NCI-H187 (cell line): ENCODE measurements at regions not wholly inside any gene's neighbourhood (a gene's known extent, or its start where the extent isn't known, plus 50 kb on each side); places are given as distances from the start of the nearest gene placed in this dataset.

Source experiments
- DNase-seq, 2 experiments: peaks; one replicate each; lab custom pipeline; 2025; lab: John Stamatoyannopoulos, UW

DNA sequence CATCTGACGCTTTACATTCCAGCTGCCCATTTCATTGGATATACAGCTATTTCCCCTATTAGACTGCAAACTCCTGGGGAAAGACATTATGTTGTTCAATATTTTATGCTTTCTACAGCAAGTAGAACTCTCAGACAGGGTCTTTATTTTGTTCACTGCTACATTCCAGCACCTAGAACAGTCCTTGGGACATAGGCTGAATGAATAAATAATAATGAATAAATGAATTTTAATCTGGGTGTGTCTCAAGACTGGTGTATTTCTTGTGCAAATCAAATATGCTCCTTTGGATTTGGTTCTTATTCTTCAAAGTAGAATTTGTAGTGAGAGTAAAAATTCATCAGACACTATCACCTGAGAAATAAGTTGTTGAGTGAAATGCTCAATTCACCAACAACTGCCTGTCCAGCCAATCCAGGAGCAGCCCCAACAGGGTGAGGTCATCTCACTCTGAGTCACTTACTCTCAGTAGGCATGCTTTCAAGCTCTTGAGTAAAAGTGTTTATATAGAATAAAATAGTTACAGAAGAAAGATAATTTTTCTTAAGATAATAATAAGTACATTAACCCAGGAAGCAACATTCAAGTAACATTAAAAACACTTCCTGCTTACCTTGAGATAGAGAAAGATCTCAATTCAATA is 287.5 kb upstream of the NPVF start:
- DNase-seq: no peak

DNA sequence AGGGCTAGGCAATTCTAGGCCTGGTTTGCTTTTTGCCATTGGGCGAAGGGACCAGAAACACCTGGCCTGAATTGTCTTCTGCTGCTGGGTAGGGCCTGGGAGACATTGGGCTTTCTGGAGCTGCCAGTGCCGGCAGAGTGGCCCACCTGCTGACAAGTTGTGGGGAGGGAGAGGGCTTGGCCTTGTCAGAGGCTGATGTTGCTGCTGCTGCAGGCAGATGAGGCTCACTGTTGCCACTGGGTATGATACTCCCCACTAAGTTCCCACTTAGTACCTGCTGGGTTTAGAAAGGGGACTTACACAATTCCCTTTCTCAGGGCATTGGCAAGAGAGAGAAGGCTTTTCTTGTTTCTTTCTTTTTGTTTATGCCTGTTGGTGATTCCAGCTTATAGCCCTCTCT is 289.6 kb upstream of the NPVF start:
- DNase-seq: no peak

- DNase-seq: no peak
Observed at GRCh38 chr7:25520017-25520416, 291.7 kb upstream of the NPVF start.

- no peak for DNase-seq
Observed at GRCh38 chr7:25520516-25520915, 292.2 kb upstream of the NPVF start.

DNA sequence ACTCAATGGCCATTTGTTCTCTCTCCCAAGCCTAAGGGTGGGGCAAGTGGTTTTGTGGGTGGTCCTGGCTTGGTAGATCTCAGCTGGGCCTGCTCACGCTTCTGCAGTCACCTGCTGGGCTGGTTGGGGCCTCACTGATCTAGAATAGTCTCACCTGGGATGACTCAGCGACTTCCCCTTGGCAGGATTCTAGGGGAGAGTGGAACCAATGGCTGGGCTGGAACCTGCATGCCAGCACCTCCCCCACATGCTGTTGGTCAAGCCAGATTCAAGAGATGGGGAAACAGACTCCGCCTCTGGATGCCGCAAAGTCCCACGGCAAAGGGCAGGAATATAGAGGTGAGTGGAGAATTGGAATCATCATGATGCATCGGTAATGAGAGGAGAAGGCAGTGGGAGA is 292.9 kb upstream of the NPVF start:
- no peak for DNase-seq

DNA sequence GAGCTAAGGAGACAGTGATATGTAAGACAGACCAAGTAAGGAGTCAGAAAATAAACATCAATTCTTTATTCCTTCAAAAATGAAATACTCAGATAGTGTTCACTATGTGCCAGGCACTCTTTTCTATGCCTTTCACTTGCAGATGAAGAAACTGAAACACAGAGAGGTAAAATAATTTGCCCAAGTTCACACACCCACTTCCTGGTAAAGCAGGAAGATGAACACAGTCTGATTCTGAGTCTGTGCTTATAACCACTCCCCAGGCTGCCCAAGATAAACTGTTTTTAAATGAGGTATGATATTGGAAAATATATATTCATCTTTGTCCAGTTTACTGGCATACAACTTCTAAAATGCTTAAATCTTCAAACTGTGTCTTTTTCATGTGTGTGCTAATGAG is 294.4 kb upstream of the NPVF start:
- DNase-seq: no peak

GRCh38 chr7:25527665-25528170 is 299.4 kb upstream of the NPVF start:
- DNase-seq: peak; percentile 51 to 74

- no peak for DNase-seq
Observed at GRCh38 chr7:25529320-25529719, 301.0 kb upstream of the NPVF start.

DNA sequence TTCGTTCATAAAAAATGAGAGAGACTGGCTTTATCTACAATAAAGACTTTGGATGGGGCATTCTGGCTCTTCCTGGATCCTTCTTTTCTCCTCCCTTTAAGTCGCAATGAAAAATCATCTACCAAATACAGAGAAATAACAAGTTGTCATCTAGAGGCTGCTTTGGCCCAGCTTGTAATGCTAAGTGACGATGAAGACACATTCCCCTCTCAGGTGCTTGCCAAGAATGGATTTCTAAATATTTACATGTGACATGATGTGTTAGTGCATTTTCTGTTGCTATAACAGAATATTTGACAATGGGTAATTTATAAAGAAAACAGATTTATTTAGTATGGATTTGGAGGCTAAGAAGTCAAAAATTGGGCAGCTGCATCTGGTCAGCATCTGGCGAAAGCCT is 308.6 kb upstream of the NPVF start:
- no peak for DNase-seq

- DNase-seq: no peak
Observed at GRCh38 chr7:25537662-25538375, 309.5 kb upstream of the NPVF start.

DNA sequence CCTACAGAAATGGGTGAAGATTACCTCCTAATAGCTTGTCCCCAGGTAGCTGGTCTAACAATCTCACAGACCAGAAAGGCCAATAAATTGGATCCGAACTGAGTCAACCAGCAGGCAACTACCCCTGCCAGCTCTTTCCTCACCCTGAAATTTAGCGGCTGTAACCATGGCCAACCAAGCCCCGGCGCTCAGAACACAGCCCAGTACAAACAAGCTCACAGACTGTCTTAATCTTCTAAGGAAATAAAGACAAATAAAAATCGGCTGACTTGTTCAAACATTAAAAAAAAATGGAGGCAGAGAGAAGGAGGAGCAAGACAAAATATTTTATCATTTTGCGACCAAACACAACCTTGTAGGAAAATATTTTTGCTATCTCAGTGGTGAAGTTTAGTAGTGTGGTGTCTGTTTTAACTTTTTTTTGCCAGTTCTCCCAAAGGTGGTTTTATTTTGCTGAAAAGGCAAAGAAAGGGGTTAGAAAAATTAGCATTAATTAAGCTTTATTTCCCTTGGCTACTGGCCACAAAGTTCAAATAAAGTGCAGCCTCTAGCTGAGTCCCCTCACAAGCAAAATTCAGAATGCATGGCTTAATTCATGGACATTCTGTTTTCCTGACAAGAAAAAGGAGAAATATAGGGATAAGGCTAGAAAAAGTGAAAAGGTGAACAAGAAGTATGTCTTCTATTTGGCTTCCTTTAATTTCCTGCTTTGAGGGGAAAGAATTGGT is 313.0 kb upstream of the NPVF start:
- no peak for DNase-seq

DNA sequence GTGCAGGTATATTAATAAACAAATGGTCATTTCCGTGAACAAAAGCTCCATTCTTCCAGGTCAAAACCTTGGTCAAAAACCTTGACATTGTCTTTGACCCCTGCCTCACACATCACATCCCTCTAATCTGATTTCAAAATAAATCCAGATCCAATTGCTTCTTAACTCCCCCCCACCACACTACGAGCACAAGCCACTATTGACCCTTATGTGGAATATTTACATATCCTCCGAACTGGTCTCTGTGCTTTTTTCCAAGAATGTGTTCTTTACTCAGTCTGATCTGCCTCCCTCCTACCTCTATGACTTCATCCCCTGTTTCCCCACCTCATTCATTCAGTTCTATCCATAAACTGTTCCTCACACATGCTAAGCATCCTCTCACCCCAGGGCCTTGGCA is 313.6 kb upstream of the NPVF start:
- DNase-seq: no peak

- DNase-seq: no peak
Observed at GRCh38 chr7:25543210-25543609, 314.9 kb upstream of the NPVF start.

GRCh38 chr7:25543798-25544197 is 315.5 kb upstream of the NPVF start:
- no peak for DNase-seq

DNA sequence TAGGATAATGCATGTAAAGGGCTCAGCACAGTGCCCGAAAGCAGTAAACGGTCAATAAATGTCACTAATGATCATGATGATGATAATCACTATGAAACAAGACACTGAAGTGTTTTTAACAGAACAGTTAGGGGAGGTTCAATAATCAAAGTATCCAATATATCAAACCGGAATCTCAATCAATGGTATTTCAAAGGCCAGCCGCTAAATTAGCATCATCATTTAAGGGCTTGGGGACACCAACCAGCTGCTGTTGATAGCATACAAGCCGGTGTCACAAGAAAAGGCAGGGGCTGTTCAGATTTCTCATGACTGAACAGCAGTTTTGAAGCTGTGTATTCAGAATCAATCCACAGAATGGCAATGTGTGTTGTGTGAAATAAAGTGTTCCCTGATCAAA is 316.0 kb upstream of the NPVF start:
- no peak for DNase-seq

DNA sequence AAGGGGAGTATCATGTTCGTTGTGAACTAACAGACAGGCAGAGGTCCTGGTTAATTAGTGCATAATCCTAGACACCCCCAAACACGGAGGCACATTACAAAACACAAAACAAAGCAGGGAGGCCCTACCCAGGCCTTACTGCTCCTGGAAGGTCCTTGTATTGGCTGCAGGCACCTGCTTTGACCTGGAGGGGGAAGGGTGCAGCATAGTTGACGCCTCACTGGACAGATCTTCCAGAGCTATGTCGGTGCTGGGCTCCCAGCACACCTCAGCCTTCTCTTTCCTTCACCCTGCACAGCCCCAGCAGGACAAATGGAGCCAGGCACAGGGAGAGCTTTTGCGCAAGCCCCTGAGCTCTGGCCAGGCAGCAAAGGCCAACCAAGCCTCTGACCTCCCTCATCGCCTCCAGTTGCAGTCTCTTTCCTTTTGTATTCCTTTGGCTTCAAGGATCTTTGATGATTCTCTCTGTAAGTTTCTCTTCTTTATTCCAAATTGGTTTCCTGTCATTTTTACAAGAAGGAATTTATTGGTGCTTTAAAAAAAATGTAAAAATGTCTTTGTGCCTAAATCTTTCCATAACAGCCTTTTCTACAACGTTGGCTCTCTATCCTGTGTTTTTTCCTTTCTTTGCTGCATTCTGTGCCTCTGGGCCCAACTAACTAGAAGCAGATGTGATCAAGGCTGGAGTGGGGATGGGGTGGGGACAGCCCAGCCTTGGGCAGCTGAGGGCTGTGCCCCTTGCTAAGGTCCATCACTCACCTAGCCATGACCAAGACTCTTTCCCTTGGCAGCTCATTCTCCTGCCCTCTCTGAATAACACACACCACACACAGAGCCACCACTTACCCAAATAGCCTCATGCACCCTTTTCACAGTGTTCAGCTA is 317.1 kb upstream of the NPVF start:
- DNase-seq: no peak

GRCh38 chr7:25546306-25546705 is 318.0 kb upstream of the NPVF start:
- DNase-seq: no peak

DNA sequence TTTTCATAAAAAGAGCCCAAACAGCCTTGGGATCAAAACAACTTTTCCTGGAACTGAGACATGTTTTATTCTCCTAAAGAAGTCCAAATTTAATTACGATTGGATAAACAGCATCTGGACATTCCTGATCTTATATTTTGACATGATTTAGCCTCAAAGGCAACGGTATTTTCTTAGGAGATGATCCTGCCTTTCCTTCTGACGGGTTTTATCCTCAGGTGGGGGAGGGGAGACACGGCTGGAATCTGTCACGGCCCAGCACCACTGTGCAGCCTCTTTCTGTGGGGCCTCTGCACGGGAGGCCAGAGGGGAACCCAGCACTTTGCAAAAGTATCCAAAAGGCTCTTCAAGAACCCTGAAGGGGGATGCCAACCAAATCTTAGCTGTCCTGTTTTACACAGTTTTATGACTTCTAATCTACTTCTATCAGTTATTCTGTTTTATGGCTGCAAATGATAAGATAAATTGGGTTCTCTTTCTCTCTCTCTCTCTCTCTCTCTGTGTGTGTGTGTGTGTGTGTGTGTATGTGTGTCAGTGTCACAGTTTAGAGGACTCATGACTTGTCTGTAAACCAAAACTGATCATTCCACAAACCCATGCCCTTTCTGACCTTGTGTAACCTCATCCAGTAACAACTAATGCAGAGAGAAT is 321.1 kb upstream of the NPVF start:
- no peak for DNase-seq

DNA sequence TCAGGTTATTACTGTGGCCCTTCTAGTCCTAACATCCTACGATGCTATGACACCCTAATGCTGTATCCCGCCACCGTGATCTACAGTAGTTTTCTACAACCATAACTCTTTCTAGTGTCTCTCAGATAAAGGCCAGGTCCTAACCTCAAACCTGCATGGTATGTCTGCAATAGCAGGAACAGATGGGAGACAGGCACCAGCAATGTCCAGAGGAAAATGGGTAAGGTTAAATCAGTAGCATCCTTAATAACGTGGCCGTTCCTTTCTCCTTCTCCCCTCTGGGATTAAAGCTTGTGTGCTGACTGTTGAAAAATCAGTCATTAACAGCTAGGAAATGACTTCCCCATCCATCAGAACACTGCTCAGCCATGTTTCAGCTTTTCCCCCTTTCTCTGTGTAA is 321.9 kb upstream of the NPVF start:
- no peak for DNase-seq

DNA sequence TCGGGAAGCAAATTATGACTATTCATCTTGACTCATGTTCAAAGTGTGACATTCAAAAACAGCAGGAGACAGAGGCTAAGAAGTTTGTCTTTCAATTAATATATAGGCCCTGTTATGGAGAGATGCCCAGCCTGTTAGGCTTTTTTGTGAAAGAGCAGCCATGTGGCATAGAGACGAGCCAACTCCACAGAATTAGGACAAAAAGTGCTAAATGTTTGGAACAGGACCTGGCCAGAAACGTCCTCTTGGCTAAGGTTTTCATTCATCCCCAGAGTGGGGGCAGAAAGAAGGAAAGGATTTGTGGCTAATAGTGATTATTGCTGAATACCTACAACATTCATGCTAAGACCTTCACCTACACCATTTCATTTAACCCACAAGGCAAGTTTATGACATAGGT is 324.7 kb upstream of the NPVF start:
- DNase-seq: no peak

DNA sequence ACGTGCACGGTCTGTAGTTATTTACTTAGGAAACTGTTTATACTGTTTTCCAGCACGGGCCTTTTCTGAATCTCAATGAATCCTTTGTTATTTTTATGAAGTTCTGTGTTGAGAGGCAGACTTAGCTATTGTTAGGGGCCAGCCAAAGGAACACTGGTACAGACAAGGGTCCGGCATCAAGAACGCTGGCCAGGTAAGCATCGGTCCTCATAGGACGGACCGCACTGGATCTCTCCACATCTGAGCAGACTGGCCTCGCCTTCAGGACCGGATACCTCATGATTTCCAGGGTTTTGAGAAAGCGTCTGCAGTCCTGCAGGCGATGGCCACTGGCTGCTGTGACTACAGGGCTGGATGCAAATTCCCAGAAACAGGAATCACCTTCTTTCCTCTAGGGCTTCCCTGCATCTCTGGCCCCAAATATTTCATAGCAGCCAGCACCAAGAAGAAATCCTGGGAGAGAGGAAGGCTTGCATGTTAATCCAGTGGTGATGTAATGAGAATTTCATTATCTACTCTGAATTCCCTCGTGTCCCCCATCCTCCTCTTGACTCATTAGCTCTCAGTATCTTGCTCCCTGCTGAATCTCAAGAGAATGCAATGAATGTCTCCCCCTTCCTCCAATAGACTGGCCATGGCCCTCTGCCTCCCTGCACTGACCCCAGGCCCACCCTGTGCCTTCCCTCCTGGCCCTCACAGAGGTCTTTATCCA is 325.4 kb upstream of the NPVF start:
- DNase-seq: no peak
